OCI-LY3 (cell line): ENCODE measurements at regions not wholly inside any gene's neighbourhood (a gene's known extent, or its start where the extent isn't known, plus 50 kb on each side); places are given as distances from the start of the nearest gene placed in this dataset.

Experiments
- EZH2phosphoT487 ChIP-seq: fragments of 200-600 bp; shearing (Covaris generic); IDR thresholded peaks from 2 replicates; pipeline ENCODE4 v1.6.1; 2018; ENCODE audit warnings: antibody characterized with exemption, mixed run types, low read depth
- TF ChIP-seq, protein P1 (sequence below): fragments of 200-600, 300-600 bp; sonication (generic); IDR thresholded peaks from 2 replicates; pipeline ENCODE4 v1.5.1; 2014; ENCODE audit warnings: antibody characterized with exemption, low read length, low read depth

DNA sequence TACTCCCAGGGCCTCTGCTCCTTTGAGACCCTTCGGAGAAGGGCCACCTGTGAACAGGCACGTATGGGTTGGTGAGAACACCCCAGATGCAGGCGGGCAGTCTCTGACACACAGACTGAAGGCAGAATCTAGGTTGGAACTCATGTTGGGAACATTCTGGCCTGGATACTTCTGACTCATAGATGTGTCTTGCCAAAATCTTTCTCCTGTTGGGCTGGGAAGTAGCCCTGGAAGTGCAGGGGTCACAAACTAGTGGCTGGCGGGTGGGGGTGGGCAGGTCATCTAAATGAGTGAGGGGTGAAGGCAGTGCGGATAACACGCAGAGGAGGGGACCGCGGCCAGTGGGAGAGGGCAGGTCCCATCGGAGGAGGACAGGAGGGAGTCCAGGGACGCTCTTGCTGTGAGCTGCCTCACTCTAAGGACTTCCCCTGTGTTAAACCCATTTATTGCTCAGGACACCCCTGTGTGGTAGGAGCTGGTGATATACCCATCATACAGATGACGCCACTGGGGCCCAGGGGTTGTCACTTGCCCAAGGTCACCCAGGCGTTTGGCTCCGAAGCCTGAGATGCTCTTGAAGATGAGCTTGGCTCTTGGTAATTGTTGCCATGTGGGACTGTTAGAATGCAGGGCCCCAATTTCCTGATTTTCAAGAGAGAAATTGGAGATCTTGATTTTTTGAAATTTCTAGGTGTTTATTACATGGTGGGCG lies 181.0 kb downstream of the PTPRU start:
- TF ChIP-seq, protein P1, sequence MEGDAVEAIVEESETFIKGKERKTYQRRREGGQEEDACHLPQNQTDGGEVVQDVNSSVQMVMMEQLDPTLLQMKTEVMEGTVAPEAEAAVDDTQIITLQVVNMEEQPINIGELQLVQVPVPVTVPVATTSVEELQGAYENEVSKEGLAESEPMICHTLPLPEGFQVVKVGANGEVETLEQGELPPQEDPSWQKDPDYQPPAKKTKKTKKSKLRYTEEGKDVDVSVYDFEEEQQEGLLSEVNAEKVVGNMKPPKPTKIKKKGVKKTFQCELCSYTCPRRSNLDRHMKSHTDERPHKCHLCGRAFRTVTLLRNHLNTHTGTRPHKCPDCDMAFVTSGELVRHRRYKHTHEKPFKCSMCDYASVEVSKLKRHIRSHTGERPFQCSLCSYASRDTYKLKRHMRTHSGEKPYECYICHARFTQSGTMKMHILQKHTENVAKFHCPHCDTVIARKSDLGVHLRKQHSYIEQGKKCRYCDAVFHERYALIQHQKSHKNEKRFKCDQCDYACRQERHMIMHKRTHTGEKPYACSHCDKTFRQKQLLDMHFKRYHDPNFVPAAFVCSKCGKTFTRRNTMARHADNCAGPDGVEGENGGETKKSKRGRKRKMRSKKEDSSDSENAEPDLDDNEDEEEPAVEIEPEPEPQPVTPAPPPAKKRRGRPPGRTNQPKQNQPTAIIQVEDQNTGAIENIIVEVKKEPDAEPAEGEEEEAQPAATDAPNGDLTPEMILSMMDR: no peak
- TF ChIP-seq EZH2phosphoT487: no peak
